Body of pancreas (tissue), 4 donors: ENCODE measurements at regions not wholly inside any gene's neighbourhood (a gene's known extent, or its start where the extent isn't known, plus 50 kb on each side); places are given as distances from the start of the nearest gene placed in this dataset.
"Not testable (repeated sequence)": the region's sequence is repeated elsewhere in the genome, so short reads cannot be mapped to it uniquely, and the experiment has no call there.

Experiments used
- ATAC-seq: fragments of 150-250 bp; one replicate; pipeline ENCODE4 v1.9.1; 2016
- DNase-seq, 4 donors: peaks; one replicate each; pipeline ENCODE4 v3.0.0-alpha.2; 2019
- H3K27ac ChIP-seq, 4 donors: fragments of 200-600 bp; sonication (generic); 1 replicate in 3 of 4; 2 replicates in 1 of 4; pipeline versions ENCODE4 v1.5.1 to v1.6.1; 2016 to 2019; ENCODE audit warnings: mild to moderate bottlenecking in 1 of 4, mixed read lengths in 1 of 4, moderate library complexity in 1 of 4
- H3K27me3 ChIP-seq, 2 donors: fragments of 200-600 bp; sonication (generic); one replicate each; pipeline ENCODE4 v1.6.0; 2016; ENCODE audit warnings: mild to moderate bottlenecking in 1 of 2
- H3K36me3 ChIP-seq, 2 donors: fragments of 200-600 bp; sonication (generic); replicated peaks in 1 of 2; 2 replicates each; pipeline ENCODE4 v1.5.1; 2016; ENCODE audit warnings: low read depth in 2 of 2; ENCODE audit not compliant: insufficient read depth in 1 of 2
- H3K4me1 ChIP-seq: fragments of 200-600 bp; sonication (generic); one replicate; pipeline ENCODE4 v1.6.0; 2016
- H3K4me3 ChIP-seq, 2 donors: fragments of 200-600 bp; sonication (generic); 1 replicate in 1 of 2; 2 replicates in 1 of 2; pipeline ENCODE4 v1.5.1; 2016 to 2019
- H3K9me3 ChIP-seq, 3 donors: fragments of 200-600 bp; sonication (generic); 1 replicate in 2 of 3; 2 replicates in 1 of 3; pipeline ENCODE4 v1.5.1; 2016
- POLR2A ChIP-seq, 3 donors: fragments of 450-650 bp; IDR thresholded peaks; one replicate each; pipeline ENCODE4 v1.6.1; 2016; ENCODE audit warnings: antibody characterized with exemption in 3 of 3, mild to moderate bottlenecking in 2 of 3
- whole genome bisulfite sequencing, 2 donors: methylation state at CpG; one replicate each; pipeline ENCODE4 v1.1.5; 2017; 5-methylcytosine and 5-hydroxymethylcytosine counted together
- intact Hi-C: fragments of 100-400 bp; cut with DNase I; formaldehyde crosslinking; loops from one replicate; pipeline ENCODE4 v1.15.1; 2023
- TF ChIP-seq, protein P1 (sequence below), 7 experiments: fragments of 450-650 bp in 4 of 7; fragments of 200-600 bp in 3 of 7; sonication (generic) in 3 of 7; IDR thresholded peaks; one replicate each; pipeline ENCODE4 v1.5.1; 2016 to 2019; ENCODE audit warnings: antibody characterized with exemption in 7 of 7

DNA sequence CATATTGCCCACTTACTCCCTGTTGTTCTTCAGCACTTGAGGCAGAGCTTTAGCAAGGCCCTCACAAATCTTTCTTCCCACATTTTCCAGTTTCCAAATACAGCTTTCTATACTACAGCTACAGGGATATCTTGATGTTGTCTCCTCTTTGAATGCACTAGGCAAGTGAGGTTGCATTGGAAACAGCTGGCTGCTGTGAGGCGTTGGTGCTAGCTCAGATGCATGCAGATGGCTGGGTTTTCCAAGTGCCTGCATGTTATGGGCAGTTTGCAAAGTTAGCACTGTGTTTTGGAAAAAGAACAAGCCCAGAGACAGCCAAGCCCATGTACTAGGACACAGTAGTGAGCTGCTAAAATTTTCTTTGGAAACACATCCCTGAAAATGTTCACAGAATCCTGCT lies 315.1 kb upstream of the RASGEF1B start:
- WGBS, 2 donors: 87 to 100% methylated on average over 1 of the region's 1 CpG
- H3K9me3 ChIP-seq: no peaks in the 10 kb centered on the region
- no peak for ATAC-seq
- DNase-seq: no peak
- H3K36me3 ChIP-seq: no peaks in the 10 kb centered on the region
- intact Hi-C loops: no loop called here
- H3K4me3 ChIP-seq: no peak overlapping the region
- no peaks in the 10 kb centered on the region for H3K27me3 ChIP-seq
- H3K27ac ChIP-seq: no peak overlapping the region
- no peaks in the 10 kb centered on the region for H3K4me1 ChIP-seq
- no peak for TF ChIP-seq POLR2A (IDR thresholded peaks at IDR 0.05)
- TF ChIP-seq, protein P1, sequence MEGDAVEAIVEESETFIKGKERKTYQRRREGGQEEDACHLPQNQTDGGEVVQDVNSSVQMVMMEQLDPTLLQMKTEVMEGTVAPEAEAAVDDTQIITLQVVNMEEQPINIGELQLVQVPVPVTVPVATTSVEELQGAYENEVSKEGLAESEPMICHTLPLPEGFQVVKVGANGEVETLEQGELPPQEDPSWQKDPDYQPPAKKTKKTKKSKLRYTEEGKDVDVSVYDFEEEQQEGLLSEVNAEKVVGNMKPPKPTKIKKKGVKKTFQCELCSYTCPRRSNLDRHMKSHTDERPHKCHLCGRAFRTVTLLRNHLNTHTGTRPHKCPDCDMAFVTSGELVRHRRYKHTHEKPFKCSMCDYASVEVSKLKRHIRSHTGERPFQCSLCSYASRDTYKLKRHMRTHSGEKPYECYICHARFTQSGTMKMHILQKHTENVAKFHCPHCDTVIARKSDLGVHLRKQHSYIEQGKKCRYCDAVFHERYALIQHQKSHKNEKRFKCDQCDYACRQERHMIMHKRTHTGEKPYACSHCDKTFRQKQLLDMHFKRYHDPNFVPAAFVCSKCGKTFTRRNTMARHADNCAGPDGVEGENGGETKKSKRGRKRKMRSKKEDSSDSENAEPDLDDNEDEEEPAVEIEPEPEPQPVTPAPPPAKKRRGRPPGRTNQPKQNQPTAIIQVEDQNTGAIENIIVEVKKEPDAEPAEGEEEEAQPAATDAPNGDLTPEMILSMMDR (IDR thresholded peaks at IDR 0.05): no peak

DNA sequence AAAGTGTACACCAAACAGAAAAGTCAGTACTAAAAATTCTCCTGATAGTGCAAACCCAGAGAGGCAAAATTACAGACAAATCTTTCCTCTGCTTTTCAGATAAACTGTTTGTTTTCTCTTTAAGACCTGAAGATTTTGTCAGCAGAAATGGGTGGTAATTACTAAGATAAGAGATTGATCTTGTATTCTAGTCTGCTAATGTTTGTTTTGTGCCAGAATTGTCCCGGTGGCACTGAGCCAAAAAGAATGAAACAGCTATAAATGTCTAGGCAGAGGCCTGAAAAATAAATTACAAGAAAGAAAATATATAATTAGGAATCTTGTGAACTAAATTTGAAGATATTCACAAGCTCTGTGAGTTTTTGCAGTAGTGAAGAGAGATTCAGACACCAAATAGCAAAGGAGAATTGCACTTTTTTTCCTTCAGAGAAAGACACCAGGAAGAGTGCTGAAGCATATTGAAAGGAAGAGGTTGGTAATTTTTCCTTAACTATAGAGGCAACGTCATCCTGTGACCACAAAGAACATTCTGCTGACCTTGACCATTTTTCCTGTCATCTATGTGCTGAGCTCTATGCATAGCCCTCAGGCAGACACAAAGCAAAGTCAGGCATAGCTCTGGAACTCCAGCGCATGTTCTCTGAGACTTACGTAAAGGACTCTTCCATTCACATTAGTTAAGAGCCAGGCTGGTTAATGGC lies 314.5 kb upstream of the RASGEF1B start:
- intact Hi-C loops: no loop called here
- Histone ChIP-seq H3K4me3 (no peak overlapping the region), H3K27me3 (no peaks in the 10 kb centered on the region), H3K36me3 (no peaks in the 10 kb centered on the region), H3K9me3 (no peaks in the 10 kb centered on the region), H3K4me1 (no peaks in the 10 kb centered on the region), H3K27ac (no peak overlapping the region)
- DNase-seq (peak; percentile 6 to 30 (median 13)), ATAC-seq (peak; percentile 33)
- WGBS, 2 donors: 25 to 39% methylated on average over 4 of the region's 4 CpGs
- no peak for TF ChIP-seq POLR2A (IDR thresholded peaks at IDR 0.05)
- TF ChIP-seq, protein P1 (IDR thresholded peaks at IDR 0.05): no peak

DNA sequence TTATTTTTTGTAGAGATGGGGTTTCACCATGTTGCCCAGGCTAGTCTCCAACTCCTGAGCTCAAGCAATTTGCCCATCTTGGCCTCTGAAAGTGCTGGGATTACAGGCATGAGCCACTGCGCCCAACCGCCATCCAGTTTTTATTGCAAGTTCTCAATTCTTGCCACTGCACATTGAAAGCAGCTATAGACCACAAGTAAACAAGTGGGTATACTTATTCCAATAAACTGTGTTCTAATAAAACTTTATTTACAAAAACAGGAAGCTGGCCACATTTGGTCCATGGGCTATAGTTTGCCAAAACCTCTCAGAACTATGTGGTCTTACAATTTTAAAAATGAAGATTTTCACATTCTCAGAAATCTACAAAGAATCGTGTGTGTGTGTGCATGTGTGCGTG lies 313.6 kb upstream of the RASGEF1B start:
- TF ChIP-seq, protein P1 (IDR thresholded peaks at IDR 0.05): no peak
- TF ChIP-seq POLR2A (IDR thresholded peaks at IDR 0.05): no peak
- H3K4me1 ChIP-seq: no peaks in the 10 kb centered on the region
- no peaks in the 10 kb centered on the region for H3K36me3 ChIP-seq
- no peak overlapping the region for H3K4me3 ChIP-seq
- WGBS, 2 donors: 94 to 95% methylated on average over 4 of the region's 4 CpGs
- H3K27me3 ChIP-seq: no peaks in the 10 kb centered on the region
- DNase-seq (no peak), ATAC-seq (no peak)
- intact Hi-C loops: no loop called here
- no peak overlapping the region for H3K27ac ChIP-seq
- H3K9me3 ChIP-seq: no peaks in the 10 kb centered on the region

DNA sequence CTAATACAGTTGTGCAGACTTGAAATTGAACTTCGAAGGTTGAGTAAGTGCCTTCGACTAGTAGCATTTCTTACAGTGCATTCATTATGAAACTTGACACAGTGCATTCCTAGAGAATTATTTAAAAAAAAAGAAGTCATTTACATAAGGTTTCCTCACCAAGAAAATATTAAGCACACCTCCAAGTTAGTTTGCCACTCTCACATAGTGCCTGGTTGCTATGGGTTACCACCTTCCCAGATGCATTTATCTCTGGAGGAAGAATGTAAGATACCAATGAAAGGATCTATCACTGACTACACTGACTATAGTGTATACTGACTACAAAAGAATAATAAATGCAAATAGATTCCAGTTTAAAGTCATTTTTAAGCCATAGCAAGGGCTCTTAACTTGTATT lies 311.9 kb upstream of the RASGEF1B start:
- Histone ChIP-seq H3K27me3 (no peaks in the 10 kb centered on the region), H3K4me3 (no peak overlapping the region), H3K9me3 (no peaks in the 10 kb centered on the region), H3K36me3 (no peaks in the 10 kb centered on the region), H3K4me1 (no peaks in the 10 kb centered on the region), H3K27ac (no peak overlapping the region)
- WGBS, 2 donors: 79 to 81% methylated on average over 2 of the region's 2 CpGs
- DNase-seq: no peak
- intact Hi-C loops: no loop called here
- no peak for ATAC-seq
- TF ChIP-seq, protein P1 (IDR thresholded peaks at IDR 0.05): no peak
- TF ChIP-seq POLR2A (IDR thresholded peaks at IDR 0.05): no peak

DNA sequence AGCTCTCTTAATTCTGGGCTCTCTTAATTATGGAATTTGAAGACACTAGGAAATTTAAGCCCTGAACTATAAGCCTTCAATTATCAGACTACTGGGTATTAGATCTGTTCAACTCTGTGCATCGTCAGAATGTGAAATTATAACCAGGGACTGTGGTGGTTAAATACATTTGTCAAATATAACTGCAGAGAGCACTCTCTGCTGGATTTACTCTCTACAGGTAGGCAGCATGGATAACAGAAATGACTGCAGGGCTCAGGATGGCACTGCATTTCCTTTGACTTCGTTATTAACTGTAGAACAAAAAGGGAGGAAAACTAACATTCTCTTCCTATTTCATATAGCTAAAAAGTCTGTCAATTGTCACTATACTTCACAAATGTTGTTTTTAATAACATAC lies 310.1 kb upstream of the RASGEF1B start:
- H3K27me3 ChIP-seq: no peaks in the 10 kb centered on the region
- no peaks in the 10 kb centered on the region for H3K9me3 ChIP-seq
- H3K36me3 ChIP-seq: no peaks in the 10 kb centered on the region
- H3K4me3 ChIP-seq: no peak overlapping the region
- intact Hi-C loops: no loop called here
- 51 to 59% methylated on average over 2 of the region's 2 CpGs for WGBS, 2 donors
- TF ChIP-seq, protein P1 (IDR thresholded peaks at IDR 0.05): no peak
- TF ChIP-seq POLR2A (IDR thresholded peaks at IDR 0.05): no peak
- no peak overlapping the region for H3K27ac ChIP-seq
- ATAC-seq (no peak), DNase-seq (no peak)
- no peaks in the 10 kb centered on the region for H3K4me1 ChIP-seq

DNA sequence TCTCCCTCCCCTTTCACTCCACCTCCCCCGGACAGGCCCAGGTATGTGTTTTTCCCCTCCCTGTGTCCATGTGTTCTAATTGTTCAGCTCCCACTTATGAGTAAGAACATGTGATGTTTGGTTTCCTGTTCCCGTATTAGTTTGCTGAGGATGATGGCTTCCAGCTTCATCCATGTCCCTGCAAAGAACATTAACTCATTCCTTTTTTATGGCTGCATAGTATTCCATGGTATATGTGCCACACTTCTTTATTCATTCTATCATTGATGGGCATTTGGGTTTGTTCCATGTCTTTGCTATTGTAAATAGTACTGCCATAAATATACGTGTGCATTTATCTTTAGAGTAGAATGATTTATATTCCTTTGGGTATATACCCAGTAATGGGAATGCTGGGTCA lies 306.0 kb upstream of the RASGEF1B start:
- H3K36me3 ChIP-seq, H3K4me1 ChIP-seq, H3K9me3 ChIP-seq, ATAC-seq, H3K27me3 ChIP-seq, DNase-seq, intact Hi-C loops, H3K4me3 ChIP-seq, H3K27ac ChIP-seq: not testable (repeated sequence)
- WGBS, 2 donors: 60 to 69% methylated on average over 3 of the region's 3 CpGs
